BLaER1 treated with 17β-estradiol and CSF1 and Interleukin-3, amounts not matched to agents 10 nM and 100 nM (cell line): ENCODE measurements at regions not wholly inside any gene's neighbourhood (a gene's known extent, or its start where the extent isn't known, plus 50 kb on each side); places are given as distances from the start of the nearest gene placed in this dataset.

Experiments
- H3K27ac ChIP-seq, 11 experiments: shearing (Covaris generic); formaldehyde crosslinking; 2 replicates each; pipeline ENCODE4 v1.8.1; 2022
- H3K27me3 ChIP-seq, 11 experiments: shearing (Covaris generic); formaldehyde crosslinking; 2 replicates each; pipeline ENCODE4 v1.8.1; 2022
- H3K36me3 ChIP-seq, 11 experiments: shearing (Covaris generic); formaldehyde crosslinking; 2 replicates each; pipeline ENCODE4 v1.8.1; 2022
- H3K4me1 ChIP-seq, 10 experiments: shearing (Covaris generic); formaldehyde crosslinking; 2 replicates each; pipeline ENCODE4 v1.8.1; 2022
- H3K4me2 ChIP-seq, 11 experiments: shearing (Covaris generic); formaldehyde crosslinking; 2 replicates each; pipeline ENCODE4 v1.8.1; 2022
- H3K4me3 ChIP-seq, 10 experiments: shearing (Covaris generic); formaldehyde crosslinking; 2 replicates each; pipeline ENCODE4 v1.8.1; 2022
- H3K9ac ChIP-seq, 11 experiments: shearing (Covaris generic); formaldehyde crosslinking; 2 replicates each; pipeline ENCODE4 v1.8.1; 2022
- H3K9me3 ChIP-seq, 11 experiments: shearing (Covaris generic); formaldehyde crosslinking; replicated peaks in 1 of 11; 2 replicates each; pipeline ENCODE4 v1.8.1; 2022
- H4K20me1 ChIP-seq, 11 experiments: shearing (Covaris generic); formaldehyde crosslinking; 2 replicates each; pipeline ENCODE4 v1.8.1; 2022
- Cebpa-rat ChIP-seq, 11 experiments: shearing (Covaris generic); IDR thresholded peaks; 2 replicates each; pipeline ENCODE4 v1.8.1; 2022

DNA sequence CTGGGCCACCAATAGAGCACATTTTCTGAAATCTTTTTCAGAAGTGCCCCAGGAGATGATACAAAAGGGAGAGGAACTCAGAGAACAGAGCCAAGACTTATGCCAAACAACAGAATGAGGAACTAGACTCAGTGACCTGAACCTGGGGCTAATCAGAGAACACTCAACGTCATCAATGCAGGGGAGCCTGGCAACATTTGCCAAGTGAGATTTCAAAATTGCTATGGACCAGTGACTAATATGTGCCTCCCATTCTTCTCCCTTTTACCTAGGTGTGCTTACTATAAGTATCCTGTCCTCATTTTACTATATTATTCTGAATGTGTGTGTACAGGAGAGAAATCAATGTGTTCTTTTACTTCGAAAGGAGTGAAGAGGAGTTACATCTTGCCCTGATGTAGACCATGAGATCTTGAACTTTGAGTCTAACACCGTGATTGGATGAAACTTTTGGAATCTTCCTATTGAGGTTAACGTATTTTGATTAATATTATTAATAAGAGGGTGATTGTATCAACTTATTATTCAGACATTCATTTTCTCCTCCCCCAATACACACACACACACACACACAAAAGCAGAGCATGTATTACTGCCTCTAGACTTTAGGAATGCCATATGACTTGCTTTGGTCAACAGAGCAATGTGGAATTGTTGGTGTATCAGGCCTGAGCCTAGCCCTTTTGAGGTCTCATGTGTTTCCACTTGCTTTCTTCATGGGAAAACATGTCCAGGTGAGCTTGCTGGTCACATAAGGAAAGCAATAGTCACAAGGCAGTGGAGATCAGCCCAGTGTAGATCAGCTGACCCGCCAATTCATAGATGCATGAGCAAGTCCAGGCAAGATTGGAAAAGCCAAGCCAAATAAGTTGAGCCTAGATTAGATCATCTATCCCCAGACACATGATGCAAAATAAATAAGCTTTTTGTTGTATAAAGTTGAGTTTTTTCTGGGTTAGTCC lies 80.3 kb upstream of the ETS2 start:
- TF ChIP-seq Cebpa-rat (IDR thresholded peaks at IDR 0.05) = no peak
- peaks cover 0 to 6% (median 0%) of the 10 kb centered on the region in 11 experiments; a peak in 4 of 22 replicates for H3K36me3 ChIP-seq
- H3K9me3 ChIP-seq = peaks cover 37 to 56% (median 44%) of the 10 kb centered on the region in 11 experiments
- H3K4me1 ChIP-seq = peaks cover 0 to 17% (median 13%) of the 10 kb centered on the region in 10 experiments; a peak in 13 of 20 replicates
- H3K4me2 ChIP-seq = no peak overlapping the region
- no peak overlapping the region for H3K27ac ChIP-seq
- H3K9ac ChIP-seq = no peak overlapping the region
- no peak overlapping the region for H3K4me3 ChIP-seq
- H4K20me1 ChIP-seq = no peaks in the 10 kb centered on the region
- peaks cover 10 to 21% (median 15%) of the 10 kb centered on the region in 11 experiments; a peak in 18 of 22 replicates for H3K27me3 ChIP-seq

DNA sequence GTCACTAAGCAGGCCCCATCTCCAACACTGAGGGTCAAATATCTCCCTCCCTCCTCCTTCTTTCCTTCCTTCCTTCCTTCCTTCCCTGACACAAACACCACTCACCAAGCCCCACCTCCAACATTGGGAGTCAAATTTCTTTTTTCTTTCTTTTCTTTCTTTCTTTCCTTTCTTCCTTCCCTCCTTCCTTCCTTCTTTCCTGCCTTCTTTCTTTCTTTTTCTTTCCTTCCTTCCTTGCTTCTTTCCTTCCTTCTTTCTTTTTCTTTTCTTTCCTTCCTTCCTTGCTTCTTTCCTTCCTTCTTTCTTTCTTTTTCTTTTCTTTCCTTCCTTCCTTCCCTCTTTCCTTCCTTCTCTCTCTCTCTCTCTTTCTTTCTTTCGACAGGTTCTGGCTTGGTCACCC lies 79.2 kb upstream of the ETS2 start:
- Histone ChIP-seq H3K27me3 (peaks cover 10 to 21% (median 15%) of the 10 kb centered on the region in 11 experiments; a peak in 18 of 22 replicates), H3K4me2 (no peak overlapping the region), H4K20me1 (no peaks in the 10 kb centered on the region), H3K9ac (no peak overlapping the region), H3K4me1 (peaks cover 0 to 17% (median 13%) of the 10 kb centered on the region in 10 experiments; a peak in 13 of 20 replicates), H3K4me3 (no peak overlapping the region), H3K27ac (no peak overlapping the region), H3K36me3 (peaks cover 0 to 6% (median 0%) of the 10 kb centered on the region in 11 experiments; a peak in 4 of 22 replicates), H3K9me3 (peaks cover 37 to 56% (median 44%) of the 10 kb centered on the region in 11 experiments)
- no peak for TF ChIP-seq Cebpa-rat (IDR thresholded peaks at IDR 0.05)

DNA sequence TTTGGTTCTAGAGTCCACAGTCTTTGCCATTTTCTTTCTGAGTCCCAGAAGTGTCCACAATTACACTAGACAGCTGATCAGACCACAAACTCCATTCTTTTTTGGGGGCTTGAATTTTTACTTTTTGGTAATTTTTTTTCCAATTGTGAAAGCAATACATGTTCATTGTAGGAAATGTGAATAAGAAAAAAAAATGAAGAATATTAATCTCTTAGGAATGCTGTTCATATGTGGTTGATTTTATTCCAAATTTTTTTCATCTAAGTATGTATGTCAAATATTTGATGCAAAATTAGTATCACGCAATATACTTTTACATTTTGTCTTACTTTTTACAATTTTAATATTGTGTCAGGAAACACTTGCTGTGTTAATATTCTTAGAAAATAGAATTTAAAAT lies 76.4 kb upstream of the ETS2 start:
- Histone ChIP-seq H3K36me3 (peaks cover 0 to 6% (median 0%) of the 10 kb centered on the region in 11 experiments; a peak in 4 of 22 replicates), H3K27me3 (no peaks in the 10 kb centered on the region), H3K4me2 (no peak overlapping the region), H3K9me3 (peaks cover 25 to 38% (median 34%) of the 10 kb centered on the region in 11 experiments), H3K27ac (no peak overlapping the region), H3K4me3 (no peak overlapping the region), H3K9ac (no peak overlapping the region), H3K4me1 (peaks cover 2 to 9% (median 3%) of the 10 kb centered on the region in 10 experiments; a peak in 15 of 20 replicates), H4K20me1 (no peaks in the 10 kb centered on the region)
- TF ChIP-seq Cebpa-rat (IDR thresholded peaks at IDR 0.05) = no peak

DNA sequence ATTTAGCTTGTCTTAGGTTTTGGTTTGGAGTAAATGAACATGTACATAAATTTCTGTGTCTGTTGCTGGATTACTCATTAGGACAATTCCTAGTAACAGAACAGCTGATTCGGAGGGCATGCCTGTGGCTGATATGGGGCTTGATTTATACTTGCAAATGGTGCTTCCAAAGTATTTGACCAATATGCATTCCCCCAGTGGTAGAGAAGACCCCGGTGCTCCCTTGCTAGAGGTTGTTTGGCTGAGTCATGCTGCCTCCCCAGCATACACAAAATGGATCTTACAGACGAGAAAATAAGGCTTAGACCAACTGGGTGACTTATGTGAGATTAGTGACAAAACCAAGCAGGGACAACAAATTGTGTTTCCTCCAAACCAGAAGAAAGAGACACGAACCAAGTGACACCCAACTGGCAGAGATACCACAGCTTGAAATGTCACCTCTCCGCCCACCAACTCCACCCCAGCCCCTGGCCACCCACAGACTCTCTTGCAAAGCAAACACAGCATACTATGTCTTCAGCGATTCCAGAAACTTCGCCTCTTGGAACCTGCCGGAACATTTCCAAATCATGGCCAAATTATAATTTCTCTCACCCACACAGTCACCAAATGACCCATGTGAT lies 75.9 kb upstream of the ETS2 start:
- no peak overlapping the region for H3K4me2 ChIP-seq
- no peak overlapping the region for H3K9ac ChIP-seq
- H3K4me3 ChIP-seq = no peak overlapping the region
- peaks cover 20 to 32% (median 28%) of the 10 kb centered on the region in 11 experiments for H3K9me3 ChIP-seq
- TF ChIP-seq Cebpa-rat (IDR thresholded peaks at IDR 0.05) = no peak
- peaks cover 0 to 6% (median 0%) of the 10 kb centered on the region in 11 experiments; a peak in 4 of 22 replicates for H3K36me3 ChIP-seq
- H3K27ac ChIP-seq = no peak overlapping the region
- no peaks in the 10 kb centered on the region for H3K27me3 ChIP-seq
- H3K4me1 ChIP-seq = peaks cover 6 to 14% (median 9%) of the 10 kb centered on the region in 10 experiments; a peak in 19 of 20 replicates
- H4K20me1 ChIP-seq = no peaks in the 10 kb centered on the region

DNA sequence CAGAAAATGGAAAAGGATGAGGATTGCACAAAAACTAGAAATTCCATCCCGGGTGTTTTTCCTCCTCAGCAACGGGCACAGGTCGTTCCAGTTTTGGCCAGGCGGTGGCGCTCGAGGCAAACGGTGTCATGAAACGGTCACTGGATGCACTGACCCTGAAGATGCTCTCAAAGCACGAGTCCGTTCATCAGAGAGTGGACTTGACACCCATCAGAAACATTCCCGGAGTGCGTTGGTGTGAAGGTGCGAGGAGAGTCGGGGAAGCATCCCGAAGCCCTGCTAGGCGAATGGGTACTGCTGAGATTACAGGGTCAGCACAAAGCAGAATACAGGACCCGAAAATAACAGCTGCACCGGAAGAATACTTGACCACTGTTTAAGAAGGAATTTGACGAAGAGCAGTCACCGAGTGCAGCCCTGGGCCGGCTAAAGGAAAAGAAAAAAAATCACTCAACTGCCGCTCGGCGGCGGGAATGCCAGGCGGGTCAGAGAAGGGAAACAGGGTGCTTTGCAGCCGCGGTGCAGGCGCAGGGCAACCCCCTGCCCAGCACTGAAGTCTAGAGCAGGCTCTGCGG lies 71.7 kb upstream of the ETS2 start:
- Histone ChIP-seq H3K27ac (peak overlapping the region in 10 of 11 experiments; percentile 26 to 79 (median 56); a peak in 19 of 22 replicates), H3K4me2 (peak overlapping the region; percentile 93 to 98 (median 97)), H3K4me1 (peaks cover 14 to 23% (median 21%) of the 10 kb centered on the region in 10 experiments), H3K36me3 (peaks cover 0 to 11% (median 0%) of the 10 kb centered on the region in 11 experiments; a peak in 3 of 22 replicates), H3K27me3 (no peaks in the 10 kb centered on the region), H4K20me1 (no peaks in the 10 kb centered on the region), H3K9ac (peak overlapping the region; percentile 50 to 78 (median 68); a peak in 20 of 22 replicates), H3K4me3 (peak overlapping the region; percentile 45 to 73 (median 60)), H3K9me3 (peaks cover 14 to 24% (median 18%) of the 10 kb centered on the region in 11 experiments)
- TF ChIP-seq Cebpa-rat (IDR thresholded peaks at IDR 0.05) = no peak

DNA sequence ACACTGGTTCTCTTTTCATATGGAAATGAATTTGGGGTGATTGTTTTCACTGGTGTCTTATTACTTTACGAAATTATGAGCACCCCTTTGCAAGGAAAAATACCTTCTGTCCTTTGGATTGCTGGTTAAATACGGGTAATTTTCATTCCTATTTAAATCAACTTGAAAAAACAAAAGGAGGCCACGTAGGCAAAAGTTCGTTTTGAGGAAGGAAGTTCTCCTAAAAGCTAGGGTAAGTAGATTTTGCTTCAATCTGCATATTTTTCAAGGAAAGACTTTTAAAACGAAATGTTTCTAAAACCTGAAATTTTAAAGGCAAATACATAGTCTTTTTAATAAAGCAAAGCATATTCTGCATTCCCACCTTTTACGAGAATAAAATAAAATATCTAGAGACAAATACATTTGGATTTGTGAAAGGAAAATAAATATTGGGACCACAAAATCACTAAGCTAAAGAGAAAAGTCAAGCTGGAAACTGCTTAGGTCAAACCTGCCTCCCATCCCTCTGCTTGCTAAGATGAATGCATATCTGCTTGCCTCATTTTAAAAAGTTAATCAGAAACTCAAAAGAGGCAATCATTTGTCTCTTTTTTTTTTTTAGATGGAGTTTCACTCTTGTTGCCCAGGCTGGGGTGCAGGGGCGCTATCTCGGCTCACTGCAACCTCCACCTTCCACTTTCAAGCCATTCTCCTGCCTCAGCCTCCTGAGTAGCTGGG lies 70.9 kb upstream of the ETS2 start:
- Histone ChIP-seq H3K36me3 (peaks cover 0 to 11% (median 0%) of the 10 kb centered on the region in 11 experiments; a peak in 3 of 22 replicates), H3K9me3 (peaks cover 20 to 32% (median 25%) of the 10 kb centered on the region in 11 experiments), H3K9ac (peak overlapping the region; percentile 50 to 78 (median 68); a peak in 20 of 22 replicates), H3K4me2 (peak overlapping the region; percentile 93 to 98 (median 97)), H3K27me3 (no peaks in the 10 kb centered on the region), H3K4me3 (peak overlapping the region; percentile 45 to 73 (median 60)), H4K20me1 (no peaks in the 10 kb centered on the region), H3K27ac (peak overlapping the region in 10 of 11 experiments; percentile 26 to 79 (median 56); a peak in 19 of 22 replicates), H3K4me1 (peaks cover 14 to 23% (median 21%) of the 10 kb centered on the region in 10 experiments)
- TF ChIP-seq Cebpa-rat (IDR thresholded peaks at IDR 0.05) = no peak

DNA sequence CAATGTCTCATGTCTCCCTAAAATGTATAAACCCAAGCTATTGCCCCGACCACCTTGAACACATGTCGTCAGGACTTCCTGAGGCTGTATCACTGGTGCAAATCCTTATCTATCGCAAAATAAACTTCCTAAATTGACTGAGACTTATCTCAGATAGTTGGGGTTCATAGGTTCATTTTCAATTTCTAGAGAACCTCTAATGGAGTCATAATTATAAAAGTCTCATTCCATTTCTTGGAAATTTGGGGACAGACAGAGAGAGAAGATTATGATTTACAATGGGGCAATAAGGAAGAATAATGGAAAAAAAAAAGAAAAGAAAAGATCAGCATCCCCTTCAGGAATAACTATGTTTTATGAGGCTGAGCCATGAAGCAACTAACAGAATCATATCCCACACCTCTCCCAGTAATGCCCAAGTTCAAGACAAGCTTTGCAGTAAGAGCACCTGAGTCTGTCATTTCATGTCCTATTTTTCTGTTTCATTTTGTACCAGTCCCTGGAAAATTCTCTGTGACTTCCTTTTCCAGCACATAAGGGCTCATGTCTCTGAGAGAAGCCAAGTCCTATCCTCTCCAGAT lies 70.0 kb upstream of the ETS2 start:
- H4K20me1 ChIP-seq = no peaks in the 10 kb centered on the region
- H3K27ac ChIP-seq = no peak overlapping the region
- H3K27me3 ChIP-seq = no peaks in the 10 kb centered on the region
- peaks cover 22 to 35% (median 27%) of the 10 kb centered on the region in 11 experiments for H3K9me3 ChIP-seq
- H3K9ac ChIP-seq = no peak overlapping the region
- H3K4me2 ChIP-seq = peak overlapping the region in 10 of 11 experiments; percentile 1 to 98 (median 96); a peak in 13 of 22 replicates
- peaks cover 0 to 11% (median 0%) of the 10 kb centered on the region in 11 experiments; a peak in 3 of 22 replicates for H3K36me3 ChIP-seq
- no peak for TF ChIP-seq Cebpa-rat (IDR thresholded peaks at IDR 0.05)
- no peak overlapping the region for H3K4me3 ChIP-seq
- peaks cover 14 to 23% (median 21%) of the 10 kb centered on the region in 10 experiments for H3K4me1 ChIP-seq
